ENCODE measurements at regions not wholly inside any gene's neighbourhood (a gene's known extent, or its start where the extent isn't known, plus 50 kb on each side); places are given as distances from the start of the nearest gene placed in this dataset.

GRCh38 chrX:120801426-120801825 is 74.2 kb downstream of the CT47B1 start:
- Histone ChIP-seq H3K9me3 (no peaks in the 10 kb centered on the region), H3K4me3 (no peak overlapping the region), H3K27ac (no peak overlapping the region), H3K4me1 (no peaks in the 10 kb centered on the region), H3K4me2 (no peak overlapping the region)
- ATAC-seq (no peak), DNase-seq (ENCODE audit: low read depth in 1 of 2, low spot score in 1 of 2) (no peak), FAIRE-seq (no peak)
- no peak for TF ChIP-seq HDAC2 (IDR thresholded peaks at IDR 0.05)
- TF ChIP-seq ZC3H11A (IDR thresholded peaks at IDR 0.05) = no peak
- no peak for TF ChIP-seq JUNB (IDR thresholded peaks at IDR 0.05)
- no peak for TF ChIP-seq POLR2AphosphoS2 (conservative IDR thresholded peaks at IDR 0.05; ENCODE audit: low read length)
- TF ChIP-seq HOXB13 (CRISPR knock-in tag; IDR thresholded peaks at IDR 0.05; ENCODE audit: low read depth) = no peak
- no peak for TF ChIP-seq POLR2A (IDR thresholded peaks at IDR 0.05; ENCODE audit: low read length)
- no peak for TF ChIP-seq FOSL2 (IDR thresholded peaks at IDR 0.05)
- no peak for TF ChIP-seq FOSL2 (CRISPR knock-in tag; IDR thresholded peaks at IDR 0.05)
- no peak for TF ChIP-seq EP300 (IDR thresholded peaks at IDR 0.05)
- TF ChIP-seq KDM1A (IDR thresholded peaks at IDR 0.05; ENCODE audit: low read depth) = no peak
- no peak for TF ChIP-seq RNF2 (IDR thresholded peaks at IDR 0.05; ENCODE audit: borderline replicate concordance, low read depth)
- no peak for TF ChIP-seq ELK1 (IDR thresholded peaks at IDR 0.05; ENCODE audit: low read depth, low read length)
- no peak for TF ChIP-seq NPAS2 (CRISPR knock-in tag; IDR thresholded peaks at IDR 0.05; ENCODE audit: borderline replicate concordance)
- no peak for TF ChIP-seq MYC (IDR thresholded peaks at IDR 0.05; ENCODE audit: borderline replicate concordance, low read length)
- no peak for TF ChIP-seq MAFK (IDR thresholded peaks at IDR 0.05; ENCODE audit: partially characterized antibody)
- TF ChIP-seq FOXS1 (CRISPR knock-in tag; IDR thresholded peaks at IDR 0.05) = no peak
- TF ChIP-seq SREBF2 (IDR thresholded peaks at IDR 0.05) = no peak
- no peak for TF ChIP-seq KDM5A (IDR thresholded peaks at IDR 0.05)
- TF ChIP-seq RFX5 (IDR thresholded peaks at IDR 0.05) = no peak
- no peak for TF ChIP-seq HOXA7 (CRISPR knock-in tag; IDR thresholded peaks at IDR 0.05)
- no peak for TF ChIP-seq GATA3 (IDR thresholded peaks at IDR 0.05; ENCODE audit: borderline replicate concordance)
- 54% methylated on average over 4 of the region's 4 CpGs for WGBS (ENCODE audit: missing lambda C conversion rate)
- ChIA-PET CTCF (no interaction called here), POLR2A (no interaction called here)

- ChIA-PET CTCF (no interaction called here), POLR2A (no interaction called here)
- Histone ChIP-seq H3K27ac (no peak overlapping the region), H3K4me3 (no peak overlapping the region), H3K4me1 (no peaks in the 10 kb centered on the region), H3K9me3 (no peaks in the 10 kb centered on the region), H3K4me2 (no peak overlapping the region)
- 49% methylated on average over 3 of the region's 3 CpGs for WGBS (ENCODE audit: missing lambda C conversion rate)
- FAIRE-seq (no peak), ATAC-seq (no peak), DNase-seq (ENCODE audit: low read depth in 1 of 2, low spot score in 1 of 2) (no peak)
- TF ChIP-seq FOSL2 (IDR thresholded peaks at IDR 0.05) (no peak), FOSL2 (CRISPR knock-in tag; IDR thresholded peaks at IDR 0.05) (no peak), POLR2AphosphoS2 (conservative IDR thresholded peaks at IDR 0.05; ENCODE audit: low read length) (no peak), POLR2A (IDR thresholded peaks at IDR 0.05; ENCODE audit: low read length) (no peak), CEBPB (IDR thresholded peaks at IDR 0.05) (no peak), RAD21 (conservative IDR thresholded peaks at IDR 0.05 in 1 of 2, IDR thresholded peaks at IDR 0.05 in 1 of 2) (no peak), EHF (CRISPR knock-in tag; IDR thresholded peaks at IDR 0.05) (no peak), HOXB13 (CRISPR knock-in tag; IDR thresholded peaks at IDR 0.05; ENCODE audit: low read depth) (no peak), HOXA7 (CRISPR knock-in tag; IDR thresholded peaks at IDR 0.05) (no peak), NR3C1 (IDR thresholded peaks at IDR 0.05) (no peak), ELK1 (IDR thresholded peaks at IDR 0.05; ENCODE audit: low read depth, low read length) (no peak), FOSB (CRISPR knock-in tag; IDR thresholded peaks at IDR 0.05) (no peak), USF2 (IDR thresholded peaks at IDR 0.05) (no peak), BHLHE40 (IDR thresholded peaks at IDR 0.05; ENCODE audit: low read depth, low read length) (no peak), TP53 (CRISPR knock-in tag; IDR thresholded peaks at IDR 0.05) (no peak)
Measured at GRCh38 chrX:120797188-120797851, 78.3 kb downstream of the CT47B1 start.

All from A549 (cell line).